Mesothelial cell of epicardium (in vitro differentiated cells): ENCODE measurements at regions not wholly inside any gene's neighbourhood (a gene's known extent, or its start where the extent isn't known, plus 50 kb on each side); places are given as distances from the start of the nearest gene placed in this dataset.

ENCODE experiments used
- DNase-seq, 2 experiments: peaks; one replicate each; pipeline ENCODE4 v3.0.0; 2021; ENCODE audit warnings: low spot score in 2 of 2; ENCODE audit not compliant: unreplicated experiment in 2 of 2
- H3K27ac Mint-ChIP-seq: 2 replicates; pipeline ENCODE4 v1.8.0; 2021; ENCODE audit warnings: mixed read lengths
- H3K27me3 Mint-ChIP-seq: 2 replicates; pipeline ENCODE4 v1.8.0; 2021; ENCODE audit warnings: low read depth, mixed read lengths
- H3K36me3 Mint-ChIP-seq: 2 replicates; pipeline ENCODE4 v1.8.0; 2021; ENCODE audit warnings: mixed read lengths
- H3K4me1 Mint-ChIP-seq: 2 replicates; pipeline ENCODE4 v1.8.0; 2021; ENCODE audit warnings: mixed read lengths
- H3K4me3 Mint-ChIP-seq: 2 replicates; pipeline ENCODE4 v1.8.0; 2021; ENCODE audit warnings: mild to moderate bottlenecking, moderate library complexity, mixed read lengths
- H3K9me3 Mint-ChIP-seq: 2 replicates; pipeline ENCODE4 v1.8.0; 2021; ENCODE audit warnings: mixed read lengths
- TF ChIP-seq, protein P1 (sequence below): fragments of 200-600 bp; sonication (generic); IDR thresholded peaks from one replicate; pipeline ENCODE4 v1.5.0; 2021; ENCODE audit warnings: antibody characterized with exemption; ENCODE audit not compliant: unreplicated experiment

DNA sequence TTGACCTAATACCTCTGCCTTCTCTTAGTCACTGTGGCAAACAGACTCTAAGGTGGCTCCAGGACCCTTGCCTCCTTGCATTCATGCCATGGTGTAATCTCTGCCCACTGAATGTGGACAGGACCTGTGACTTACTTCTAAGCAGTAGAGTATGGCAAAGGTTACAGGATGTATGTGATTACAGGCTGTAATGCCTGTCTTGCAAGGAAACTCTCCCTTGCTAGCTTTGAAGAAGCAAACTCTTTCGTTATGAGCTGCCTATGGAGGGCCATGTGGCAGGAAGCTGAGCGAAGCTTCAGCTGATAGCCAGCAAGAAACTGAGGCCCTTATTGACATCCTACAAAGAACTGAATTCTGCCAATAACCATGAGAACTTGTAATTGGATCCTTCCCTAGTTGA is 103.3 kb upstream of the HMHB1 start:
- Mint-ChIP-seq H3K36me3 (no peaks in the 10 kb centered on the region), H3K27ac (no peak overlapping the region), H3K4me3 (no peak overlapping the region), H3K4me1 (peaks cover 17% of the 10 kb centered on the region), H3K27me3 (no peaks in the 10 kb centered on the region), H3K9me3 (no peaks in the 10 kb centered on the region)
- TF ChIP-seq, protein P1, sequence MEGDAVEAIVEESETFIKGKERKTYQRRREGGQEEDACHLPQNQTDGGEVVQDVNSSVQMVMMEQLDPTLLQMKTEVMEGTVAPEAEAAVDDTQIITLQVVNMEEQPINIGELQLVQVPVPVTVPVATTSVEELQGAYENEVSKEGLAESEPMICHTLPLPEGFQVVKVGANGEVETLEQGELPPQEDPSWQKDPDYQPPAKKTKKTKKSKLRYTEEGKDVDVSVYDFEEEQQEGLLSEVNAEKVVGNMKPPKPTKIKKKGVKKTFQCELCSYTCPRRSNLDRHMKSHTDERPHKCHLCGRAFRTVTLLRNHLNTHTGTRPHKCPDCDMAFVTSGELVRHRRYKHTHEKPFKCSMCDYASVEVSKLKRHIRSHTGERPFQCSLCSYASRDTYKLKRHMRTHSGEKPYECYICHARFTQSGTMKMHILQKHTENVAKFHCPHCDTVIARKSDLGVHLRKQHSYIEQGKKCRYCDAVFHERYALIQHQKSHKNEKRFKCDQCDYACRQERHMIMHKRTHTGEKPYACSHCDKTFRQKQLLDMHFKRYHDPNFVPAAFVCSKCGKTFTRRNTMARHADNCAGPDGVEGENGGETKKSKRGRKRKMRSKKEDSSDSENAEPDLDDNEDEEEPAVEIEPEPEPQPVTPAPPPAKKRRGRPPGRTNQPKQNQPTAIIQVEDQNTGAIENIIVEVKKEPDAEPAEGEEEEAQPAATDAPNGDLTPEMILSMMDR: no peak
- DNase-seq: no peak

- H3K4me1 Mint-ChIP-seq: peaks cover 8% of the 10 kb centered on the region
- no peaks in the 10 kb centered on the region for H3K36me3 Mint-ChIP-seq
- TF ChIP-seq, protein P1: no peak
- no peaks in the 10 kb centered on the region for H3K27me3 Mint-ChIP-seq
- no peak overlapping the region for H3K4me3 Mint-ChIP-seq
- DNase-seq: no peak
- H3K27ac Mint-ChIP-seq: no peak overlapping the region
- no peaks in the 10 kb centered on the region for H3K9me3 Mint-ChIP-seq
Measured at GRCh38 chr5:143707806-143708205, 104.2 kb upstream of the HMHB1 start.

DNA sequence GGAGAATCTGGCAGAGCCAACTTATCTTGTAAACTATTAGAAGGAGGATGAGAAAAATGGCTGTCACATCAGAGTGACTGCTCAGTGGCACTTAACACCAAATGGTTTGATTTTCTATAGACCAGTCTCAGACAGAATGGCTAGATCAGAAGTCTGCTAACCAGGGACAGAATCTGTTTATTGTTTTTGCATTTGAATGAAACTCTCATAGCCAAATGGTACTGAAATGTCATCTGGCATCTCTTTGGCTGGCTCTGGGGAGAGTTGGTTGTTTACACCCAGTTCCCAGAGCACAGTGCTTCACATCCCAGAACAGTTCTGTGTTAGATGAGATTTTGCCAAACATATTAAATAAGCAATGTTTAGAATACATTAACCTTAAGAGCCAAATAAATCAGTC is 106.6 kb upstream of the HMHB1 start:
- Mint-ChIP-seq H3K9me3 (no peaks in the 10 kb centered on the region), H3K4me1 (peaks cover 5% of the 10 kb centered on the region), H3K36me3 (no peaks in the 10 kb centered on the region), H3K27ac (no peak overlapping the region), H3K4me3 (no peak overlapping the region), H3K27me3 (no peaks in the 10 kb centered on the region)
- no peak for DNase-seq
- TF ChIP-seq, protein P1: no peak

DNA sequence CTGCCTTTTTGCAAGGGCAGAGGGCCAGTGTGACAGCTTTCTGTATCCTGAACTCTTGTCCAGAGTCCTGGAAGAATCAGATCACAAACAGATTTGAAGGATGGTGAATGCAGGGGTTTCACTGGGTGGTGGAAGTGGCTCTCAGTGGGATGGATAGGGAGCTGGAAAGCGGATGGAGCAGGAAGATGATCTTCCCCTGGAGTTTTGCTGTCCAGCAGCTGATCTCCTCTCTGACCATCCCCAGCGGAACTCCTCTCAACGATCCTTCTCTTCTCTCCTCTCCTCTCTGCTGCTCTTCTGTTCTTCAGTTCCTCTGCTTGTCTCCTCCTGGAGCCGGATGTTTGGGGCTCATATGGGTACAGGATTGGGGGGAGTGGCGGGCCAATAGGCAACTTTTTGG is 108.3 kb upstream of the HMHB1 start:
- TF ChIP-seq, protein P1: no peak
- no peak overlapping the region for H3K4me3 Mint-ChIP-seq
- no peaks in the 10 kb centered on the region for H3K36me3 Mint-ChIP-seq
- DNase-seq: no peak
- H3K9me3 Mint-ChIP-seq: no peaks in the 10 kb centered on the region
- no peak overlapping the region for H3K27ac Mint-ChIP-seq
- H3K4me1 Mint-ChIP-seq: peaks cover under 1% of the 10 kb centered on the region
- no peaks in the 10 kb centered on the region for H3K27me3 Mint-ChIP-seq

GRCh38 chr5:143701493-143701892 is 110.5 kb upstream of the HMHB1 start:
- Mint-ChIP-seq H3K36me3 (no peaks in the 10 kb centered on the region), H3K9me3 (no peaks in the 10 kb centered on the region), H3K27ac (no peak overlapping the region), H3K4me1 (peaks cover 4% of the 10 kb centered on the region), H3K27me3 (no peaks in the 10 kb centered on the region), H3K4me3 (no peak overlapping the region)
- TF ChIP-seq, protein P1: no peak
- DNase-seq: no peak

DNA sequence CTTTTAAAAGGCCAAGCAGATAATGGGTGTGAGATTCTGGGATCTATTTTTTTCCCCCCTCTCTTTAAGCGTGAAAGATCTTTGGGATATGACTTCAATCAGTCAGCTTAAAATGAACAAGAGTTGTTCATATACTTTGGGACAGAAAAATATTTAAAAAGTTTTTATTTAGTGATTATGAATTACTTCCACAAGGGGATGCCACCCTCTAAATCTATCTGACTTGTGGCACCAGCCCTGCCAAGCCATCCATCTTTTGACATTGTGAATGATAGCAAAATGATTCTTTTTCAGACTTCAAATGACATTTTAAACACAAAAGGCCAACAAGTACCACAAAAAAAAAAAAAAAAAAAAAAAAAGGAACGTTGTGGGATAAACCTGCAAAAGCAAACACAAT is 111.0 kb upstream of the HMHB1 start:
- peaks cover 4% of the 10 kb centered on the region for H3K4me1 Mint-ChIP-seq
- no peaks in the 10 kb centered on the region for H3K9me3 Mint-ChIP-seq
- H3K27me3 Mint-ChIP-seq: no peaks in the 10 kb centered on the region
- no peak for DNase-seq
- no peak overlapping the region for H3K4me3 Mint-ChIP-seq
- TF ChIP-seq, protein P1: no peak
- H3K36me3 Mint-ChIP-seq: no peaks in the 10 kb centered on the region
- H3K27ac Mint-ChIP-seq: no peak overlapping the region
